Stimulated activated CD4-positive, alpha-beta T cell treated with anti-CD3 and anti-CD28 coated beads, TNF-alpha, amount 100 ng/mL, for 24 hours (primary cell): ENCODE measurements at regions not wholly inside any gene's neighbourhood (a gene's known extent, or its start where the extent isn't known, plus 50 kb on each side); places are given as distances from the start of the nearest gene placed in this dataset.

Source experiments
- DNase-seq, 3 experiments: peaks; one replicate each; pipeline ENCODE4 v3.0.0-alpha.2; 2020; ENCODE audit warnings: low read depth in 3 of 3

- DNase-seq, result no peak
Measured at GRCh38 chr5:165282491-165282890, 1777.1 kb downstream of the MAT2B start.

GRCh38 chr5:165286692-165287091 is 1781.3 kb downstream of the MAT2B start:
- no peak for DNase-seq

DNA sequence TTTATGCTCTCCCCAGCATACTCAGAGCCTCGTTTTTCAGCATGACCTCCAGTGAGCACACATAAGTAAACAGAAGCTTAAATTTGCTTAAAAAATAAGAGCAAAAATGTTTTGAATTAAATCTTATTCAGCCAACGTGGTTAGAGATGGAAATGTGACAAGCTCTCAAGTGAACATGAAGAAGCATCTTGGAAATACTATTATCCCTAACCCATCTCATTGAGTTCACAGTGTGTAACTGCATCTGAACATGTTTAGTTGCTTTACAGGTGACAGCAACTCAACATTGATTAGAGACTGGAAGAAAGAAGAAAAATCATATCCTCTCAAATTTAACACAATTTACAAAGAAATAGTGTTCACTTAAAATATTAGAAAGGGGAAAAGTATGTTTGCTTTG is 1785.1 kb downstream of the MAT2B start:
- no peak for DNase-seq

GRCh38 chr5:165296401-165297130 is 1791.1 kb downstream of the MAT2B start:
- no peak for DNase-seq

DNA sequence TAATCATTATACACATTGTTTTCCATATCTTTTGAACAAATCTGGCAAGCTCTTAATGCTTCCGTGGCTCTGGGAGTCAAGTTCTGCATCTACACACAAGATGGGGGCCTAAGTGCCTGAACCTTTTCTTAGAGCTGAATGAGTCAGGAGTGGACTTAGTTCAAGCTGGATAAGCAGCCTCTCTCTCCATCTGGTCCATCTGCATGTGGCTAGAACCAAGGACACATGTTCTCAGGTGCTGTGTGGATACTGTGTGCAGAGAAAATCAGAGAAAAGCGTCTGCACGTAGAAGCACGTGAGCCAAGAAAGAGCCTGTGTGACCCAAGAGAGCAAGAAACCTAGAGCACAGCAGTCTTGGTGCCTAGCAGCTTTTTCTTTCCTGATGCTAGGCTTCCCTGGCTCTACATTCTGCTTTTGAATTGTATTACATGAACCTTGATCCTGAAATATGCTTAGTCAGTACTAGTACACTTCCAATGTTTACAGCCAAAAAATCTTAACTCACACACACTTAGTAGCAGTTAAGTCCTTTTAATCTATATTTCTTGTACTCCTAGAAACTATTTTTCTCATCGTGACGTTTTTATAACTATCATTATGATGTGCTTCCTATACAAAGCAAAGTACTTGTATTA is 1798.9 kb downstream of the MAT2B start:
- no peak for DNase-seq

DNA sequence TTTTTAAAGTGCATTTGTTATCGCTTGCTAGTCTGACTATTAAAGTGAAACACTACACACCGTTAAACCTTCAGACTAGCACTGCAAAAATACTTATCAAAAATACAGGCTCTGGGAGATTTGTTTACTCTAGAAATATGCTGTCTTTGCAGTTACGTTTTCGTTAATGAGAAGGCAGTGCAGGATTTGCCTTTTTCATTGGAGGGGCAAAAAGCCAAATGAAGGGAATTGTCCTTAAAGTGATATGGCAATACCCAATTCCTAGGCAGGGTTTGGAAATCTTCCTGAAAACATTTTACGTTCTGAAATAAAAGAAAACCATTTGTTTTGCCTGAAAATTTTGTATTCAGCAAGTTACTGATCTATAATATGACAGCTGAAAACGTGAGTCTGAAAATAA is 1800.2 kb downstream of the MAT2B start:
- DNase-seq, result no peak

DNA sequence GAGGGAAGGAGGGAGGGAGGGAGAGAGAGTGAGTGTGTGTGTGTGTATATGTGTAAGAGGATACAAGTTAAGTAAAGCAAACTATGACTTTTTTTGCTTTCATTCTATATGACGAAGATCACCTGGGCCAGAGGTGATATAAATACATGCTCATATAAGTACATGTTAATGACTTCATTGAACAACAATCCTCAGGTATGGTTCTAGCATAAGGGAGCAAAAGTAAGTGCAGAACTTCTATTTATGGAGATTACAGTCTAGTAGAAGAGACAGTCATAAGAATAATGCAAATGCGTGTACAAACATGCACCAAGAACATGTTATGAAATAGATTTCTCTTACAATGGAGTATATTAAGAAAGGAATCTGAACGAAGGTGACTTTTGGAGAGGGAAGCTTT is 1804.0 kb downstream of the MAT2B start:
- DNase-seq, result no peak

DNA sequence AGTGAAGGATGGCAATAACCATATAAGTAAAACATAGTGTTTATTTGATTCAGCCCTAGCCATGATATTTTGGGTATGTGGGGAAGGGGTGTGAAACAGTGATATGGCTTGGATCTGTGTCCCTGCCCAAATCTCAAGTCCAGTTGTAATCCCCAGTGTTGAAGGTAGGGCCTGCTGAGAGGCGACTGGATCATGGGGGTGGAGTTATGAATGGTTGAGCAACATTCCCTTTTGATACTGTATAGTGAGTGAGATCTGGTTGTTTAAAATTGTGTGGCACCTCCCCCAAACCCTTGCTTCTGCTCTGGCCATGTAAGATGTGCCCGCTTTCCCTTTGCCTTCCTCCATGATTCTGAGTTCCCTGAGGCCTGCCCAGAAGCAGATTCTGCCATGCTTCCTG is 1804.6 kb downstream of the MAT2B start:
- no peak for DNase-seq

- DNase-seq, result no peak
Measured at GRCh38 chr5:165321912-165322311, 1816.5 kb downstream of the MAT2B start.

DNA sequence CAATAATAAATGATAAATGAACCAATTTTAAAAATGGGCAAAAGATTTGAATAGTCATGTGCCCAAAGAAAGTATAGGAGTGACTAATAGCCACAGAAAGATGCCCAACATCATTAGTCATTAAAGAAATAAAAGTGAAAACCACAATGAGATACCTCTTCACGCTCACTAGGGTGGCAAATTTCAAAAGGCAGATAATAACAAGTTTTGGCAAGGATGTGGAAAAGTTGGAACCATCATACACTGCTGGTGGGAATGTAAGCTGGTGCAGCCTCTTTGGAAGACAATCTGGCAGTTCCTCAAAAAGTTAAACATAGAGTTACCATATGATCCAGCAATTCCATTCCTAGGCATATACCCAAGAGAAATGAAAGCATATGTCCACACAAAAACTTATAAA is 1819.8 kb downstream of the MAT2B start:
- no peak for DNase-seq

GRCh38 chr5:165327631-165328030 is 1822.2 kb downstream of the MAT2B start:
- DNase-seq, result no peak

- no peak for DNase-seq
Measured at GRCh38 chr5:165328846-165329245, 1823.4 kb downstream of the MAT2B start.

DNA sequence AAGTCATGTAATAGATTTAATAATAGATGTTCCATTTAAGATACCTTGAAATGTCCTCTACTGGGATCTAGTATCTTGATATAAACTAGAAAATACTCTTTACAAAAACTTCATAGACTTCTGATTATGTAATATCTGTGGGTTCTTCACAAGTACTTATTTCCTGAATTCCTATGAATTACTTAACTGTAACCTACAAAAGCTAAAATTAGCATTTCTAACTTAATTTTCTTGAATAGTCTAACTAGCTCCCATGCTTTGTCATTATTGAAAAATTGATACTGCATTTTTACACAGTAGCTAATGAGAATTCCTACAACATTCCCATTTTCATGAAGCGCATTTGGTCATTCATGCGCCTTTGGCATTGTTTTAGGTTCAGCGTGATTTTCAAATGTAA is 1828.2 kb downstream of the MAT2B start:
- DNase-seq, result no peak

DNA sequence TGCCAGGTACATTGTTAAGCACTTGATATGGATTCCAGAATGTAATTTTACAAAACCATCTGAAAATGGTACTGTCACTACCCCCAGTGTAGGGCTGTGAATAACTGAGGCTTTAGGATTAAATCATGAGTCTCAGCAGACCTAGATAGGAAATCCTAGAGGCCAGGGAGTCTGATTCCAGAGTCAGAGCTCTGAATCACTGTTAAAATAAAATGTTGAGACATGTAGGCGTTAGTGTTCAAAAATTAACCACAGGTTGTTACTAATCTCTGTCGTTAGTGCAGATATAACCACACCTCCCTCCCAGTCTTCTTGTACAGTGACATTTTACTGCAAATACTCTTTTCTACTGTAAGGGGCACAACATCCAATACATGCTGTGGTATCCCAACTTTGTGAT is 1828.8 kb downstream of the MAT2B start:
- DNase-seq, result no peak

- DNase-seq, result no peak
Measured at GRCh38 chr5:165349735-165350134, 1844.3 kb downstream of the MAT2B start.

- no peak for DNase-seq
Measured at GRCh38 chr5:165351342-165351741, 1845.9 kb downstream of the MAT2B start.

- no peak for DNase-seq
Measured at GRCh38 chr5:165360366-165360765, 1854.9 kb downstream of the MAT2B start.

DNA sequence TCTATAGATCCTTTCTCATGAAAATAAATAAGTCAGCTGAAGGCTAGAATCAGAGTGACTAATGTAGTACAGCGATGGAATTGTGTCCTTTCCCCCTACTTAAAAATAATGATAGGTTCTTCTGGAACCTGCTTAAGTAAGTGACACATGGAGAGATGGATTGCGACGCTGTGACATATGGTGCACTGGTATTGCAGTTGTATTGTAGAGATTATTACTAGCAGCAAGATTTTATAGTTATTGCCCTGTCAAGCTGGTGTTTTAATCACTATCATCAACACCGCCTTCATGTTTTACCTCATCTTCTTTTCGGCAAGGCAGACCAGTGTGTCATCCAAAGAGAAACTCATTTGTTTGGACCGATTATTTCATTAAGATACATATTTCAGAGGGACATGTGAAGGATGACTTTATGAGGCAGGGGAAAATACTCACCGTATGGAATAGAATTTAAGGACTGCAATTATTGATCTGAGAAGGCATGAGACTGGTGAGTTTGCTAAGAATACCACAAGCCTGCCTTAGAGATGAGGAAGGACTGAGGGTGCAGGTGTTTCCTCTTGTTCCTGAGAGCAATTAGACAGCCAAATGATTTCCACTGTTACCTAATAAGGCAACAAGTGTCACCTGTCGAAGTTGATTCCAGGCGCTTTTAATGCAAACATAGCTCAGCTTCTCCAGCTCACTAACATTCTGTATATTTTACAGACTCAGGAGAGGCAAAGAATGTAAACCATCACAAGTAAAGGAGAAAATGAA is 1855.5 kb downstream of the MAT2B start:
- no peak for DNase-seq

- no peak for DNase-seq
Measured at GRCh38 chr5:165370233-165370632, 1864.8 kb downstream of the MAT2B start.

DNA sequence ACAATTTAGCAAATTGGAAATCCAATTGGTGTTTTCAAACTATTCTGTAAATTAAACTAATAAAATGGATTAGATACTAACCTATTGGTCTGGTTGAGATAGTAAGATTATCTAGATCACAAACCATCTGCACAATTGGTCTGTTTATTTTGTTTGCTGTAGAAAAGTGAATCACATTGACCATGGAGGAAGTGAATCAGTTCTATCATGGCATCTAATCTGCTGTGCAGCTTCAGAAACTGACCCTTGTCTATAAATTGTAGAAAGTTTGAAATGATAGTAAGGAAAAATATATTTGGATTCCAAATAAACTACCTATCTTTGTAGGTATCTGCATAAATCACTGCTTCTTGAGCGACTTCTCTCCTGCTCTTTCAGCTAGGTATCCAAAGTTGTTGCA is 1865.4 kb downstream of the MAT2B start:
- no peak for DNase-seq

GRCh38 chr5:165375201-165375600 is 1869.8 kb downstream of the MAT2B start:
- DNase-seq, result no peak

GRCh38 chr5:165393839-165394238 is 1888.4 kb downstream of the MAT2B start:
- no peak for DNase-seq

- DNase-seq, result no peak
Measured at GRCh38 chr5:165397516-165397915, 1892.1 kb downstream of the MAT2B start.
